H1 (cell line): ENCODE measurements at regions not wholly inside any gene's neighbourhood (a gene's known extent, or its start where the extent isn't known, plus 50 kb on each side); places are given as distances from the start of the nearest gene placed in this dataset.

Experiments used
- BACH1 ChIP-seq: IDR thresholded peaks from 2 replicates; pipeline ENCODE4 v1.6.1; 2012; ENCODE audit warnings: low read length, improper control_type of control experiment
- CHD2 ChIP-seq: IDR thresholded peaks from 2 replicates; pipeline ENCODE4 v1.6.1; 2012; ENCODE audit warnings: low read length, improper control_type of control experiment
- EZH2 ChIP-seq: fragments of 200-600 bp; sonication (generic); IDR thresholded peaks from 2 replicates; pipeline ENCODE4 v1.7.1; 2012; ENCODE audit warnings: low read depth, mild to moderate bottlenecking, moderate library complexity, low read length, inconsistent platforms; ENCODE audit not compliant: severe bottlenecking
- FOSL1 ChIP-seq: IDR thresholded peaks from 2 replicates; pipeline ENCODE4 v1.6.1; 2011; ENCODE audit warnings: mild to moderate bottlenecking, low read depth, low read length, moderate library complexity; ENCODE audit not compliant: insufficient read depth
- GTF2F1 ChIP-seq: IDR thresholded peaks from 2 replicates; pipeline ENCODE4 v1.6.1; 2012; ENCODE audit warnings: low read depth, low read length, improper control_type of control experiment, borderline replicate concordance
- JUN ChIP-seq: IDR thresholded peaks from 2 replicates; pipeline ENCODE4 v1.6.1; 2011; ENCODE audit warnings: low read depth, mild to moderate bottlenecking, improper control_type of control experiment, low read length
- KDM4A ChIP-seq: IDR thresholded peaks from one replicate; pipeline ENCODE4 v1.7.1; 2012; ENCODE audit warnings: low read depth, mild to moderate bottlenecking, moderate library complexity, low read length, inconsistent platforms; ENCODE audit not compliant: severe bottlenecking
- NRF1 ChIP-seq: IDR thresholded peaks from 2 replicates; pipeline ENCODE4 v1.6.1; 2011; ENCODE audit warnings: mild to moderate bottlenecking, low read depth, low read length, improper control_type of control experiment
- POU5F1 ChIP-seq: IDR thresholded peaks from 2 replicates; pipeline ENCODE4 v1.6.1; 2011; ENCODE audit warnings: low read depth, mild to moderate bottlenecking, low read length, moderate library complexity
- SIN3A ChIP-seq, 2 experiments: IDR thresholded peaks in 1 of 2; conservative IDR thresholded peaks in 1 of 2; 2 replicates each; pipeline ENCODE4 v1.6.1; 2011 to 2012; ENCODE audit warnings: low read length in 2 of 2, improper control_type of control experiment in 1 of 2, low read depth in 1 of 2, mild to moderate bottlenecking in 1 of 2
- SP1 ChIP-seq: IDR thresholded peaks from 2 replicates; pipeline ENCODE4 v1.6.1; 2011; ENCODE audit warnings: low read depth, low read length
- ZNF274 ChIP-seq: IDR thresholded peaks from 2 replicates; pipeline ENCODE4 v1.7.0; 2012; ENCODE audit warnings: low read length, borderline replicate concordance; ENCODE audit errors: extremely low read depth
- TF ChIP-seq, protein P1 (sequence below): fragments of 300-600 bp; sonication (generic); IDR thresholded peaks from 2 replicates; pipeline ENCODE4 v1.7.1; 2012; ENCODE audit warnings: low read length, moderate library complexity, mild to moderate bottlenecking, inconsistent platforms; ENCODE audit not compliant: insufficient replicate concordance

- TF ChIP-seq, protein P1, sequence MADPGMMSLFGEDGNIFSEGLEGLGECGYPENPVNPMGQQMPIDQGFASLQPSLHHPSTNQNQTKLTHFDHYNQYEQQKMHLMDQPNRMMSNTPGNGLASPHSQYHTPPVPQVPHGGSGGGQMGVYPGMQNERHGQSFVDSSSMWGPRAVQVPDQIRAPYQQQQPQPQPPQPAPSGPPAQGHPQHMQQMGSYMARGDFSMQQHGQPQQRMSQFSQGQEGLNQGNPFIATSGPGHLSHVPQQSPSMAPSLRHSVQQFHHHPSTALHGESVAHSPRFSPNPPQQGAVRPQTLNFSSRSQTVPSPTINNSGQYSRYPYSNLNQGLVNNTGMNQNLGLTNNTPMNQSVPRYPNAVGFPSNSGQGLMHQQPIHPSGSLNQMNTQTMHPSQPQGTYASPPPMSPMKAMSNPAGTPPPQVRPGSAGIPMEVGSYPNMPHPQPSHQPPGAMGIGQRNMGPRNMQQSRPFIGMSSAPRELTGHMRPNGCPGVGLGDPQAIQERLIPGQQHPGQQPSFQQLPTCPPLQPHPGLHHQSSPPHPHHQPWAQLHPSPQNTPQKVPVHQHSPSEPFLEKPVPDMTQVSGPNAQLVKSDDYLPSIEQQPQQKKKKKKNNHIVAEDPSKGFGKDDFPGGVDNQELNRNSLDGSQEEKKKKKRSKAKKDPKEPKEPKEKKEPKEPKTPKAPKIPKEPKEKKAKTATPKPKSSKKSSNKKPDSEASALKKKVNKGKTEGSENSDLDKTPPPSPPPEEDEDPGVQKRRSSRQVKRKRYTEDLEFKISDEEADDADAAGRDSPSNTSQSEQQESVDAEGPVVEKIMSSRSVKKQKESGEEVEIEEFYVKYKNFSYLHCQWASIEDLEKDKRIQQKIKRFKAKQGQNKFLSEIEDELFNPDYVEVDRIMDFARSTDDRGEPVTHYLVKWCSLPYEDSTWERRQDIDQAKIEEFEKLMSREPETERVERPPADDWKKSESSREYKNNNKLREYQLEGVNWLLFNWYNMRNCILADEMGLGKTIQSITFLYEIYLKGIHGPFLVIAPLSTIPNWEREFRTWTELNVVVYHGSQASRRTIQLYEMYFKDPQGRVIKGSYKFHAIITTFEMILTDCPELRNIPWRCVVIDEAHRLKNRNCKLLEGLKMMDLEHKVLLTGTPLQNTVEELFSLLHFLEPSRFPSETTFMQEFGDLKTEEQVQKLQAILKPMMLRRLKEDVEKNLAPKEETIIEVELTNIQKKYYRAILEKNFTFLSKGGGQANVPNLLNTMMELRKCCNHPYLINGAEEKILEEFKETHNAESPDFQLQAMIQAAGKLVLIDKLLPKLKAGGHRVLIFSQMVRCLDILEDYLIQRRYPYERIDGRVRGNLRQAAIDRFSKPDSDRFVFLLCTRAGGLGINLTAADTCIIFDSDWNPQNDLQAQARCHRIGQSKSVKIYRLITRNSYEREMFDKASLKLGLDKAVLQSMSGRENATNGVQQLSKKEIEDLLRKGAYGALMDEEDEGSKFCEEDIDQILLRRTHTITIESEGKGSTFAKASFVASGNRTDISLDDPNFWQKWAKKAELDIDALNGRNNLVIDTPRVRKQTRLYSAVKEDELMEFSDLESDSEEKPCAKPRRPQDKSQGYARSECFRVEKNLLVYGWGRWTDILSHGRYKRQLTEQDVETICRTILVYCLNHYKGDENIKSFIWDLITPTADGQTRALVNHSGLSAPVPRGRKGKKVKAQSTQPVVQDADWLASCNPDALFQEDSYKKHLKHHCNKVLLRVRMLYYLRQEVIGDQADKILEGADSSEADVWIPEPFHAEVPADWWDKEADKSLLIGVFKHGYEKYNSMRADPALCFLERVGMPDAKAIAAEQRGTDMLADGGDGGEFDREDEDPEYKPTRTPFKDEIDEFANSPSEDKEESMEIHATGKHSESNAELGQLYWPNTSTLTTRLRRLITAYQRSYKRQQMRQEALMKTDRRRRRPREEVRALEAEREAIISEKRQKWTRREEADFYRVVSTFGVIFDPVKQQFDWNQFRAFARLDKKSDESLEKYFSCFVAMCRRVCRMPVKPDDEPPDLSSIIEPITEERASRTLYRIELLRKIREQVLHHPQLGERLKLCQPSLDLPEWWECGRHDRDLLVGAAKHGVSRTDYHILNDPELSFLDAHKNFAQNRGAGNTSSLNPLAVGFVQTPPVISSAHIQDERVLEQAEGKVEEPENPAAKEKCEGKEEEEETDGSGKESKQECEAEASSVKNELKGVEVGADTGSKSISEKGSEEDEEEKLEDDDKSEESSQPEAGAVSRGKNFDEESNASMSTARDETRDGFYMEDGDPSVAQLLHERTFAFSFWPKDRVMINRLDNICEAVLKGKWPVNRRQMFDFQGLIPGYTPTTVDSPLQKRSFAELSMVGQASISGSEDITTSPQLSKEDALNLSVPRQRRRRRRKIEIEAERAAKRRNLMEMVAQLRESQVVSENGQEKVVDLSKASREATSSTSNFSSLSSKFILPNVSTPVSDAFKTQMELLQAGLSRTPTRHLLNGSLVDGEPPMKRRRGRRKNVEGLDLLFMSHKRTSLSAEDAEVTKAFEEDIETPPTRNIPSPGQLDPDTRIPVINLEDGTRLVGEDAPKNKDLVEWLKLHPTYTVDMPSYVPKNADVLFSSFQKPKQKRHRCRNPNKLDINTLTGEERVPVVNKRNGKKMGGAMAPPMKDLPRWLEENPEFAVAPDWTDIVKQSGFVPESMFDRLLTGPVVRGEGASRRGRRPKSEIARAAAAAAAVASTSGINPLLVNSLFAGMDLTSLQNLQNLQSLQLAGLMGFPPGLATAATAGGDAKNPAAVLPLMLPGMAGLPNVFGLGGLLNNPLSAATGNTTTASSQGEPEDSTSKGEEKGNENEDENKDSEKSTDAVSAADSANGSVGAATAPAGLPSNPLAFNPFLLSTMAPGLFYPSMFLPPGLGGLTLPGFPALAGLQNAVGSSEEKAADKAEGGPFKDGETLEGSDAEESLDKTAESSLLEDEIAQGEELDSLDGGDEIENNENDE = no peak
- TF ChIP-seq SIN3A (conservative IDR thresholded peaks at IDR 0.05 in 1 of 2, IDR thresholded peaks at IDR 0.05 in 1 of 2; ENCODE audit: low read depth in 1 of 2, low read length in 2 of 2) = no peak
- no peak for TF ChIP-seq SP1
- TF ChIP-seq BACH1 = no peak
- TF ChIP-seq CHD2 = no peak
- no peak for TF ChIP-seq FOSL1
- TF ChIP-seq ZNF274 = no peak
- no peak for TF ChIP-seq GTF2F1
- no peak for TF ChIP-seq KDM4A
- no peak for TF ChIP-seq POU5F1
- no peak for TF ChIP-seq JUN
- no peak for TF ChIP-seq NRF1
- no peak for TF ChIP-seq EZH2
Measured at GRCh38 chr10:120069700-120070099, 177.2 kb downstream of the SEC23IP start (continued).
